ENCODE measurements at regions not wholly inside any gene's neighbourhood (a gene's known extent, or its start where the extent isn't known, plus 50 kb on each side); places are given as distances from the start of the nearest gene placed in this dataset.

DNA sequence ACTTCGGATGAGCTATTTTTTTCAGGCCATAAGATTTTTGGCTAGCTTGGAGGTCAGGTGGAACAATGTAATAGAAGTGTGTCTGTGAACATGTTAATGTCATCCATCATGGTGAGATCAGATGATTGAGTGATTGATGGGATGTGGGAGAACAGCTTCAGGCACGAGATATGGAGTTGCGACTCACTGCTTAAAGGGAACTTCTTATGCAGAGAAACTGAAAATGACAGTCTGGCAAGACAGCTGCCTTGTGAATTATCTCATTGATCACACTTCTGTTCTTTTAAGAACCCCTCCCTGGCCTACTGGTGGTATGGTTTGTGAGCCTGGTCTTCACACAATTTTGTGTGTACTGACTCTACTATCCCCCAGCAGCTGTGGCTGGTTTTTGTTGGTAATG, 96.0 kb downstream of the OLFM4 start:
- no peak for TF ChIP-seq POLR2A (IDR thresholded peaks at IDR 0.05)
- TF ChIP-seq, protein P1, sequence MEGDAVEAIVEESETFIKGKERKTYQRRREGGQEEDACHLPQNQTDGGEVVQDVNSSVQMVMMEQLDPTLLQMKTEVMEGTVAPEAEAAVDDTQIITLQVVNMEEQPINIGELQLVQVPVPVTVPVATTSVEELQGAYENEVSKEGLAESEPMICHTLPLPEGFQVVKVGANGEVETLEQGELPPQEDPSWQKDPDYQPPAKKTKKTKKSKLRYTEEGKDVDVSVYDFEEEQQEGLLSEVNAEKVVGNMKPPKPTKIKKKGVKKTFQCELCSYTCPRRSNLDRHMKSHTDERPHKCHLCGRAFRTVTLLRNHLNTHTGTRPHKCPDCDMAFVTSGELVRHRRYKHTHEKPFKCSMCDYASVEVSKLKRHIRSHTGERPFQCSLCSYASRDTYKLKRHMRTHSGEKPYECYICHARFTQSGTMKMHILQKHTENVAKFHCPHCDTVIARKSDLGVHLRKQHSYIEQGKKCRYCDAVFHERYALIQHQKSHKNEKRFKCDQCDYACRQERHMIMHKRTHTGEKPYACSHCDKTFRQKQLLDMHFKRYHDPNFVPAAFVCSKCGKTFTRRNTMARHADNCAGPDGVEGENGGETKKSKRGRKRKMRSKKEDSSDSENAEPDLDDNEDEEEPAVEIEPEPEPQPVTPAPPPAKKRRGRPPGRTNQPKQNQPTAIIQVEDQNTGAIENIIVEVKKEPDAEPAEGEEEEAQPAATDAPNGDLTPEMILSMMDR (IDR thresholded peaks at IDR 0.05): no peak
